HepG2 (cell line): ENCODE measurements at regions not wholly inside any gene's neighbourhood (a gene's known extent, or its start where the extent isn't known, plus 50 kb on each side); places are given as distances from the start of the nearest gene placed in this dataset.
A peak's percentile ranks its signal among the peaks of the same experiment; 100 is the strongest.

ENCODE experiments used
- CEBPB ChIP-seq: IDR thresholded peaks from 2 replicates; pipeline ENCODE4 v1.6.1; 2011; ENCODE audit warnings: low read depth, low read length, improper control_type of control experiment, borderline replicate concordance
- CEBPG ChIP-seq: IDR thresholded peaks from 2 replicates; pipeline ENCODE4 v1.6.1; 2016
- FOXO1 ChIP-seq: sonication (generic); formaldehyde crosslinking; IDR thresholded peaks from 2 replicates; pipeline ENCODE4 v1.4.0; 2020; ENCODE audit warnings: missing genetic modification reagents
- FOXP4 ChIP-seq: sonication (generic); formaldehyde crosslinking; IDR thresholded peaks from 2 replicates; pipeline ENCODE4 v1.4.0; 2020; ENCODE audit warnings: missing genetic modification reagents
- FUBP1 ChIP-seq: sonication (generic); formaldehyde crosslinking; IDR thresholded peaks from 2 replicates; pipeline ENCODE4 v1.5.1; 2020; ENCODE audit warnings: missing genetic modification reagents, mild to moderate bottlenecking, borderline replicate concordance
- PRDM15 ChIP-seq: sonication (generic); formaldehyde crosslinking; IDR thresholded peaks from 2 replicates; pipeline ENCODE4 v1.4.0; 2020; ENCODE audit warnings: missing genetic modification reagents

GRCh38 chr18:25503567-25504081 is 151.7 kb upstream of the ZNF521 start (continued):
- TF ChIP-seq FOXP4 (CRISPR knock-in tag) (no peak), CEBPB (0 out of 2 replicates have a peak, but pooled peaks have one; percentile 12), CEBPG (CRISPR knock-in tag) (0 out of 2 replicates have a peak, but pooled peaks have one; percentile 27), FOXO1 (CRISPR knock-in tag) (no peak), PRDM15 (peak; percentile 98), FUBP1 (no peak)
